H1 (cell line): ENCODE measurements at regions not wholly inside any gene's neighbourhood (a gene's known extent, or its start where the extent isn't known, plus 50 kb on each side); places are given as distances from the start of the nearest gene placed in this dataset.

ENCODE experiments used
- EP300 ChIP-seq, 2 experiments: IDR thresholded peaks; 1 replicate in 1 of 2; 2 replicates in 1 of 2; pipeline ENCODE4 v1.6.1; 2011 to 2012; ENCODE audit warnings: low read depth in 2 of 2, low read length in 2 of 2, mild to moderate bottlenecking in 2 of 2, borderline replicate concordance in 1 of 2, inconsistent platforms in 1 of 2, moderate library complexity in 1 of 2
- EZH2 ChIP-seq: fragments of 200-600 bp; sonication (generic); IDR thresholded peaks from 2 replicates; pipeline ENCODE4 v1.7.1; 2012; ENCODE audit warnings: low read depth, mild to moderate bottlenecking, moderate library complexity, low read length, inconsistent platforms; ENCODE audit not compliant: severe bottlenecking
- JUND ChIP-seq: IDR thresholded peaks from 2 replicates; pipeline ENCODE4 v1.6.1; 2011; ENCODE audit warnings: mild to moderate bottlenecking, improper control_type of control experiment, low read length
- KDM1A ChIP-seq: fragments of 200-600, 300-600 bp; sonication (generic); IDR thresholded peaks from 2 replicates; pipeline ENCODE4 v1.7.1; 2016; ENCODE audit warnings: mild to moderate bottlenecking, low read length, borderline replicate concordance
- POLR2A ChIP-seq, 2 experiments: IDR thresholded peaks; 1 replicate in 1 of 2; 2 replicates in 1 of 2; pipeline ENCODE4 v1.6.1; 2011; ENCODE audit warnings: low read depth in 2 of 2, low read length in 2 of 2, mild to moderate bottlenecking in 2 of 2; ENCODE audit errors: control extremely low read depth in 1 of 2
- POLR2AphosphoS5 ChIP-seq: IDR thresholded peaks from 2 replicates; pipeline ENCODE4 v1.6.1; 2011; ENCODE audit warnings: low read depth, low read length
- RBBP5 ChIP-seq: IDR thresholded peaks from 2 replicates; pipeline ENCODE4 v1.7.1; 2012; ENCODE audit warnings: low read depth, mild to moderate bottlenecking, inconsistent platforms, low read length, moderate library complexity, borderline replicate concordance
- SP1 ChIP-seq: IDR thresholded peaks from 2 replicates; pipeline ENCODE4 v1.6.1; 2011; ENCODE audit warnings: low read depth, low read length
- TAF1 ChIP-seq: IDR thresholded peaks from 2 replicates; pipeline ENCODE4 v1.6.1; 2011; ENCODE audit warnings: mild to moderate bottlenecking, low read depth, low read length
- TAF7 ChIP-seq: optimal IDR thresholded peaks from 2 replicates; pipeline ENCODE3; 2011; ENCODE audit warnings: low read depth, mild to moderate bottlenecking, inconsistent platforms, low read length, moderate library complexity, borderline replicate concordance
- TEAD4 ChIP-seq: IDR thresholded peaks from 2 replicates; pipeline ENCODE4 v1.6.1; 2012; ENCODE audit warnings: low read depth, low read length, inconsistent platforms, mixed read lengths
- TF ChIP-seq, protein P1 (sequence below), 3 experiments: IDR thresholded peaks; 1 replicate in 2 of 3; 2 replicates in 1 of 3; pipeline versions ENCODE4 v1.5.1 to v1.6.1; 2011; ENCODE audit warnings: low read length in 3 of 3, mild to moderate bottlenecking in 3 of 3, inconsistent platforms in 2 of 3, low read depth in 1 of 3, moderate library complexity in 1 of 3; ENCODE audit not compliant: insufficient read depth in 1 of 3; ENCODE audit errors: control extremely low read depth in 1 of 3
- TF ChIP-seq, protein P2 (sequence below): IDR thresholded peaks from 2 replicates; pipeline ENCODE4 v1.6.1; 2012; ENCODE audit warnings: inconsistent platforms

DNA sequence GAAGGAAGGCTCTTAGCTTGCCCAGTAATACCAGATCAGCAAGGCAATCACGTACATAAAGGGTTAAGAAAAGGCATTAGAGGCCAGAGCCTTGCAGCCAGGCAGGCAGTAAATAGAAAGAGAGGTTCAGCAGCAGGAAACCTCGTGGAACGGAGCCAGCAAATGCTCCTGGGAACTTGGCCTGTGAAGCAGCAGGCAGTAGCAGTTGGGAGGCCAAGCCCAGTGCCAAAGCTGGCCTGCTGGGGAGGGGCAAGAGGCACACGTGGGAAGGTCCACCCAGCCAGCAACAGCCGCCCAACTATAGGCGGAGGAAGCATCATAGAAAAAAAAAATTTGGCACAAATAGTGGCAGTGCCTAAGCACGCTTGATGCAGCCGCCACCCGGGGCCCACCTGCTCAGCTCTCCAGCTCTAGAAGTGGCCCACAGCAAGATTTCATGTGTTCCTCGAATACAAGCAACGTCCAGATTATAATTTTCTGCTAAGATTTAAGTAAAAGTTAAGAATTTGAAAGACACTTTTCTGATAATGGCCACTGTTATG, 2339.5 kb downstream of the TP53TG3F start:
- TF ChIP-seq POLR2A (IDR thresholded peaks at IDR 0.05; ENCODE audit: control extremely low read depth in 1 of 2, low read depth in 2 of 2, low read length in 2 of 2) (no peak), EZH2 (no peak), RBBP5 (no peak), POLR2AphosphoS5 (no peak), JUND (no peak), TAF7 (no peak), EP300 (IDR thresholded peaks at IDR 0.05; ENCODE audit: borderline replicate concordance in 1 of 2, low read depth in 2 of 2, low read length in 2 of 2) (no peak), KDM1A (no peak), SP1 (no peak), TAF1 (no peak), TEAD4 (no peak)
- TF ChIP-seq, protein P1, sequence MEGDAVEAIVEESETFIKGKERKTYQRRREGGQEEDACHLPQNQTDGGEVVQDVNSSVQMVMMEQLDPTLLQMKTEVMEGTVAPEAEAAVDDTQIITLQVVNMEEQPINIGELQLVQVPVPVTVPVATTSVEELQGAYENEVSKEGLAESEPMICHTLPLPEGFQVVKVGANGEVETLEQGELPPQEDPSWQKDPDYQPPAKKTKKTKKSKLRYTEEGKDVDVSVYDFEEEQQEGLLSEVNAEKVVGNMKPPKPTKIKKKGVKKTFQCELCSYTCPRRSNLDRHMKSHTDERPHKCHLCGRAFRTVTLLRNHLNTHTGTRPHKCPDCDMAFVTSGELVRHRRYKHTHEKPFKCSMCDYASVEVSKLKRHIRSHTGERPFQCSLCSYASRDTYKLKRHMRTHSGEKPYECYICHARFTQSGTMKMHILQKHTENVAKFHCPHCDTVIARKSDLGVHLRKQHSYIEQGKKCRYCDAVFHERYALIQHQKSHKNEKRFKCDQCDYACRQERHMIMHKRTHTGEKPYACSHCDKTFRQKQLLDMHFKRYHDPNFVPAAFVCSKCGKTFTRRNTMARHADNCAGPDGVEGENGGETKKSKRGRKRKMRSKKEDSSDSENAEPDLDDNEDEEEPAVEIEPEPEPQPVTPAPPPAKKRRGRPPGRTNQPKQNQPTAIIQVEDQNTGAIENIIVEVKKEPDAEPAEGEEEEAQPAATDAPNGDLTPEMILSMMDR (IDR thresholded peaks at IDR 0.05; ENCODE audit: control extremely low read depth in 1 of 3, insufficient read depth in 1 of 3, low read depth in 1 of 3, low read length in 3 of 3), result no peak
- TF ChIP-seq, protein P2, sequence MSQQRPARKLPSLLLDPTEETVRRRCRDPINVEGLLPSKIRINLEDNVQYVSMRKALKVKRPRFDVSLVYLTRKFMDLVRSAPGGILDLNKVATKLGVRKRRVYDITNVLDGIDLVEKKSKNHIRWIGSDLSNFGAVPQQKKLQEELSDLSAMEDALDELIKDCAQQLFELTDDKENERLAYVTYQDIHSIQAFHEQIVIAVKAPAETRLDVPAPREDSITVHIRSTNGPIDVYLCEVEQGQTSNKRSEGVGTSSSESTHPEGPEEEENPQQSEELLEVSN, result no peak
